ENCODE measurements at regions not wholly inside any gene's neighbourhood (a gene's known extent, or its start where the extent isn't known, plus 50 kb on each side); places are given as distances from the start of the nearest gene placed in this dataset.

DNA sequence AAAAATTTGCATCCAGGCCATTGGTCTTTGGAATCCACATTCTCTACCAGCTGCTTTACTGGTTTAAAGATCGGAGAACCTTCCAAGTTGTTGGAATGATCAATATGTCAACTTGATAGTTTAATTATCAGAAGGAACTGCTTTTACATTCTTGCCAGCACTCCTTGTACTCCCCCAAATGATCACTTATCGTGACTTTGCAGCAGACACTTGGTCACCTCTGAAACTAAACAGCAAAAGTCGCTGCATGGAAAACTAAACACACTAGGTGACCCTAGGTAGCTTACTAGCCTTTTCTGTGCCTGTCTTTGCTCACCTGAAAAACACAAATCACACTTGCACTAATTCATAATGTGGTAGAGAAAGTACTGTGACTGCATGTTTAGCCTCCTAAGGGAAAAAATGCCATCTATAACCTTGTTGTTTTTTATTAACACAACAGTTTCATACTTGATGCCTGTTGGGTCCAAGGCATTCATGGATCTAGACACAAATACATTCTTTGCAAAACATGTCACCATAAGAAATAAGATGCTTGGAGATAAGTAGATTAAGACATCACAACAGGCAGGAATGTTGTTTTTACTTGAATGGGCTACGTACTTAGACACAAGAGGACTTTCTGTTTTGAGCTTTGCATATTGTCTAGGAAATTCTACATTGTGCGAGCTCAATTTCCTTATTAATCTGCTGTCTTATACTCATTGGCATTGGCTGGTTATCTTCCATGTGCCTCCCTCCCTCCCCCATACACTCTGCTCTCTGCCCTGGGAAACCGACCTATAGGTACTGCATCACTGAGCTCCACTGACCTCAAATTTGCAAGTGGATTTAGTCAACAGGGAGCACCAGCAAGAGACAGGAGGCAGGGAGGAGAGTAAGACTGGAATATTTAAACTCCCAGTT is 219.1 kb upstream of the STK17B start:
- no peak for DNase-seq (ENCODE audit: low spot score)

DNA sequence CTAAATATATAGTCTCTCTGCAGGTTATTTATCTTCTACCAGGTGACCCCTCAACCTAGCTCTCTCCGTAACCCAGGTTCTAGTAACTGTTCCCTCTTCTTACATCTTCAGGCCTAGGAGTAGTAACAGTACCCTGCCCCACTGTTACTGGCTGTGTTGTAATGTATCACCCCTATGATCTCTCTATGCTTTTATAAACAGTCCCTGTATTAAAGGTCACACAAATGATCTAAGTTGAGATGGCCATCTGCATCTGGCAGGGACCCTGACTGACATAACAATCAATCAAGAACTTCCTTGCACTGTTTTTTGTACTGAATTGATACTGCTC is 219.7 kb upstream of the STK17B start:
- no peak for DNase-seq (ENCODE audit: low spot score)

DNA sequence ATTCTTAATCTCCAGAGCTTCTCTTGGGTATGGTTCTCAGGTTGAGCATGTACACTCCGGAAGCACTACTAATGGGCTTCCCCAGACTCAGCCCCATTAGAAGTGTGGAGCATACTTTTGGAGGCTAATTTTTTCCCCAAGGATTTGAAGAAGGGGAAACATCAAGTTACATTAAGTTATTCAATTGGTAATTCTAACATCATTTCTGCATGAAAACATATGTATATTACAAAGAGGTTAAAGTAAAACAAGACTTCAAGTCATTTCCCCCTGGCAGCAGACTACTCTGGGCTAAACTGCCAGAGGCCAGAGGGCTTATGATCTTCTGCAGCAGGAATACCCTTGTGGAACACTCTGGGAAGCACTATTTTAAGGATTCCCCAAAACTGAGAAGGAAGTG is 227.7 kb upstream of the STK17B start:
- DNase-seq (ENCODE audit: low spot score), result no peak

DNA sequence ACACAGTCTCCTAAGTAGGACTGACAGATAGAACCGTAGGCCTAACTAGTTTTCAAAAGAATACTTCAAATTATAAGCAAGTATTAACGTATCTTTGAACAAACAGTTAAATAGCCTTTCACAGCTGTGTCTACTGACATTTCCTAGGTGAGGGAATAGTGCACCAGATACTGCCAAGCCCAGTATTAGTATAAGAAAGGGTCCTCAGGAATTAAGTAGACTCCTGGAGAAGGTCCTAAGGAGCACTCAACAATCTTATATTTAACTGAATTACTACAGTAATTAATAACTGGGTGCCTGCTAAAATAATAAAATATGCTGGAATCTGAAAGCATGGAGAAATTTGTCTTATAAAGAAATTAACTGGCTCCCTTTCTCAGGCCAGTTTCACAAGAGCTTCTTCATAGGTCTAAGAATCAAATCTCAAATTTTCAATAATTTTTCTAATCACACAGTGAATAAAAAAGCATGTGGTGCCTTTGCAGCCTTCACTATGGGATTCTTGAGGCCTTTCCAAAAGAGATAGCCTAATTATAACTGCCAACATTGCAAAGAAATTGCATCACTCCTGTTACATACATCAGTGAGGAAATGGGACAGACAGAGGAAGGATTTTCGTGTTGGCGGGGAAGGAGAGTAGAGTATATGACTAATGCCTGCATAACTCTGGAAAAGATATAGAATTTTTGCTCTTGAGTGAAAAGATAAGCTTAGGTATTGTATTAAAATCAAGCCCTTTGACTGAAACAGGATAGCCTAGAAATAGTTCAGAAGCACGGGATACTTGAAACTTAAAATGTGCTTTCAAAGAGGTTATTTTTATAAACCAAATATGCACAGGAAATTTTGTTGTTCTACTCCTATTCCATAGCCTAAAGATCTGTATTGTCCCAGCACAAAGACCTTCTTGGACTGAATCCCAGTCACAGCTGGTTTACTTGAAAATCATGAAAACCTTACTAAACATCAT is 228.6 kb upstream of the STK17B start:
- peak; percentile 92 for DNase-seq (ENCODE audit: low spot score)

DNA sequence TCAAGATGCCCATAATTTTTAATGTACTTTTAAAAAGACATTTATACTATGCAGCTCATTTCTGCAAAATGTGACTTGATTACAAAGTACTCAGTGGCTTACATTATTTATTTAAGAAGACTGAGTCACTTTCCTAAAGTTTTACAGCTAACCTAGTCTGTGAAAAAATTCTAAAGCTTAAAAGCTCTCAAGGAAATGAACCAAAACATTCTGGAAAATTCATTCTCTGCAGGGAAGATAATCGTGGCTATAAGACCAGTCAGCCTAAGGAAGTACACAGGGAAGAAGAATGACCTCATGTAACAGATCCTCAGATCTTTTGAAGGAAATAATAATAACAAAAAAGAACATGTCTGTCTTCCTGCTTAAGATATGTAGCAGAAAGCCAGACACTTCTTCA is 232.1 kb upstream of the STK17B start:
- peak; percentile 43 for DNase-seq (ENCODE audit: low spot score)

DNA sequence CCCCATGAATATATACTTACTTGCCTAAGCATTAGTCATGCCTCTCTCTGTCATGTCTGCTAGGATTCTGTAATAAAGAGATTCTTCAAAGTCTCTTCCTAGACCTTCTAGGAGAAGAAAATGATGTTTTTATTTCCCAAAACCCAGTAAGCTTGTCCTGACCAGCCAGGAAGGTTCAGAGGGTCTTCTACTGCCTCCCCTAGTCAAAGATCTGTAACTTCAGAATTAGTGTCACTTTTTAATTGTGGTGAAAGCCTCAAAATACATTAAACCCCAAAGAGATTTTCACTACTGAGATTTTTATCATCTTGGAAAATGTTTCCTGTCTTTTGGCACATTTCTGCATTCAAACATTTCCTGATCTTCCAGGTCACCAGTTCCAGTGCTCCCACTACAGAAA is 232.9 kb upstream of the STK17B start:
- no peak for DNase-seq (ENCODE audit: low spot score)

DNA sequence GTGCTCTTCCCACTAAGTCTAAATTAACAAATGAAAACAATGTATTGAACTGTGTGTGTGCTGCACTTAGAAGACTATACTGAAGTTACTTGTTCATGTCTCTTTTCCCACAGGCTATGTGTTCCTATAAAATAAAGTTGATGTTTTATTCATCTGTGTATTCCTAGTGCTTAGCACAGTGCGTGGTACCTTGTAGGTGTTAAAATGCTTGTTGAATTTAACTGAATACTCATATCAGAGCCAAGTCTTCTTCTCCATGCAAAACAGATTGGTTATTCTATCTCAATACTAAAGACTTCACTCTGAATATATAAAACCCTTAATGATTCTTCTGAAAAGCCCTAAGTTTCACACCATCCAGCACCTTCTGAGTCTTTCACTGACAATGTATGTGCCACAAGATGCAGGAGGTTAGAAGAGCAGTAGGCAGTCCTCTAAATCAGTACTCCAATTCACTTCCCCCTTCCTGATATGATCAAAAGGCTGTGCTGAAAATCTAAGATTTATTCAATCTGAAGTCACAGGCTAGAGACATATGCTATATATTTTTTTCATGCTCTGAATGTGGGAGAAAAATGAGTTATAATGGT is 231.7 kb upstream of the CCDC150 start:
- DNase-seq (ENCODE audit: low spot score), result no peak

DNA sequence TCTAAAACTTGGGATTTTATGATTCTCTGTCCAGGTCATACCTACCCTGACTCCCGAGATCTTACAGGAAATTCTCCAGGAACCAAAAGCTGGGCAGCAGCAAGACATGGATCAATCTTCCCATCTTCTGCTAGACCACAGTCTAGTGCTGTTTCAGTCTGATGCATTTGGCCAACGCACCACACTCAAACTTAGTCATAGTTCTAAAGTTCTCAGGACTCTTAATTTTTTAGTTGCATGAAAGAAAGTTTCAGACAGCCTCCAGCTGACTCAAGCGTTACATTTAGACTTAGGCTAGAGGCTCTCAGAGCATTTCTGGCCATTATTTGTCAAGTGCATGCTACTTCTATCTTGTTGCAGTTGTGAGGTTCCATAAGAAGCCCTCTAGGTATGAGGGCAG is 230.1 kb upstream of the CCDC150 start:
- DNase-seq (ENCODE audit: low spot score), result no peak

DNA sequence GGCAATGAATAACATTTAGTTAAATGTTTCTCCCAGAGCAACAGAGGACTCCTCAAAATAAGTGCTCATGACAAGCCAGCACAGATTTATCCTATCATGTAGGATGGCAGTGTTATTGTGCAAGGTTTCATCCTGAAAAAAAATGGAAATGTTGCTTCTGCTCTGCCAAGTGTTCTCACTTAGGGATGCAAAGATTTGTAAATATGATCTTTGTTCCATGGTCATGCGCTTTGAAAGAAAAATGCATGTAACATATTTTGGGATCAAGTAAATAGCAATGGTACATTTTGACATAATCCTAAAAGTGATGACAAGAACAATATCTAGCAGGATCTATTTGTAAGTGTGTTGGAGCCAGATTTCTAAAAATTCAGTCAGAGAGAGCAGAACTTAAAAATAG is 229.5 kb upstream of the CCDC150 start:
- no peak for DNase-seq (ENCODE audit: low spot score)

DNA sequence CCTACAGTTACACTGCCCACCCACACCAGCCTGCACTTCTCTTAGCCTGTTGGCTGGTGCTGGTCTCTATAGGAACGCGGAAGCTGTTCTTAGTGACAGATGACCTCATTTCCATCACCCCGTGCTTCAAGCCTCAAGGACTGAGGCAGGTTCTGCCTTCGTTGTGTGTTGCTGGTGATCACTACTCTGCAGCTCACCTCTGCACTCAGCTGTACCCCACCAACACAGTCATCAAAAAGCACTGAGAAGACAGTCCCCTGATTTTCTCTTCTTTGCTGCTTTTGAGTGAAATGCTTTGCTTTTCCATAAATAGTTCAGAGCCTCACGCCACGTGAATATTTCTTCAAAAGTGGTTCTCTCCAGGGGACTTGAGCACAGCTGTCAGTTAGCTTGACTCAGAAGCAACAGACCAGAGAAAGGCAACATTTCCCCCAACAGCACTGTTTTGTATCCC is 225.7 kb upstream of the CCDC150 start:
- DNase-seq (ENCODE audit: low spot score), result no peak

DNA sequence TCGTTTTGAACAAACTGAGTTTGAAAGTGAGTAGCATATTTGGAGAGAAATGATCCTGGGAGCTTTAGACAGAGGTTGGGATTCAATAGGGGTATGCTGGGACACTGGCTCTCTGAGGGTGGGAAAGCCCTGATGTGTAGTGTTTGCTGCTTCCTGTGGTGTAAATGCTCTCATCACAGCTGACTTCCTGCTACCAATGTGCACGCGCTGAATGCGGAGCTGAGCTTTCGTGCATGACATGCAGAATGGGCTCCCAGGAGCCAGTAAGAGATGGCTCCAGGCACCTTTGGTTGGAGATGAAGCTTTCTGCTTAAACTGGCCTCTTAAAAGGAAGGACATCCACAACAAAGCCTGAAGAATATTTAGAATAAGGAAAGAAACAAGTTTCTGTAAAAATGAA is 224.1 kb upstream of the CCDC150 start:
- DNase-seq (ENCODE audit: low spot score), result no peak

DNA sequence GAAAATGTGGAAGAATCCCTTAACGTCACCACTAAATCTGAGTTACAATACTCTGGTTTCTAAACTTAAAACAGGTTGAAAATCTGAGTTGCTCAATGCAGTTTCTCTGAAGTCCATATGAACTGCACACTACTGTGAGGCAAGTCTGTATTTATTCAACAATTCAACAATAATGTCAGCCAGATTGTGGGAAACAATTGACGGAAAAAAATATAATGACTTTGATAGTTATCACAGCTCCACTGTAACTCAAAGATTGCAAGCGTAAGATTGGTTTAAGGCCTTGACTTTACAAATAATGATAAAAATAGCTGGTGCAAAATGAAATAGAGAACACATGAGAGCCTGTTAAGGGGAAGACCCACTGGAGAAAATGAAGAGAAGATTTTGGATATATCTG is 219.4 kb upstream of the CCDC150 start:
- no peak for DNase-seq (ENCODE audit: low spot score)

DNA sequence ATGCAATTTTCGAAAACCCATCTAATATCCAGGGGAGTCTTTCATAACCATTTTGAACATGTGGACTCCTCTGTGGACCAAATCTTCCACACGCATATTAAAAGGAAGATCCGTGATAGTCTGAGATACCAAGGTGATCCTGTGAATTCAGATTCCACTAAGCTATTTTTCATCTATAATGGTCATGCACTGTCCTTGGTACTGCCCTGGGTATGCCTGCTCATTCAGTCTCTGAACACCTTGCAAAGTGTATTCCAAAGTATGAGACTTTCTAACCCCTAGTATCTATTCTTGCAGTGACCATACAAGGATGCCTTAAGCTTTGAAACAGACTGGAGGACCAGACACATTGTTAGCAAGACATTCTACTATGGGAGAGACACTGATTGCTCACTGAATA is 217.6 kb upstream of the CCDC150 start:
- no peak for DNase-seq (ENCODE audit: low spot score)

DNA sequence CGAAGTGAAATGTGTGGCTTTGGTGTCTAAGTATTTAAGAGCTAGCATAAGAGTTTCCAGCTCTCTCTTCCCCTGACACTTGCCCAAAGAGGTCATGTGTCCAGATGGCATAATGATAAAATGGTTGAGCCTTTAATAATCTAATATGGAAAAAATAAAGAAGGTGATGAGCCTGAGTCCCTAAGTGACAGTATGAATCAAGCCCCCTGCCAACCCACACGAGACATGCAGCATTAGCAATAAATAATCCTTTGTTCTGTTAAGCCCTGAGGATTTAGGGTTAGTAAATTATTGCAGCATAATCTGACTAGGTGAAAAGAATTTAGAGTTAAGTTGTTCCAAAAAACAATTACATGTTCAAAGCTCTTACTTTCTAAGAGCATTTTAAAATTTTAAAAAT is 217.2 kb upstream of the CCDC150 start:
- DNase-seq (ENCODE audit: low spot score), result no peak

DNA sequence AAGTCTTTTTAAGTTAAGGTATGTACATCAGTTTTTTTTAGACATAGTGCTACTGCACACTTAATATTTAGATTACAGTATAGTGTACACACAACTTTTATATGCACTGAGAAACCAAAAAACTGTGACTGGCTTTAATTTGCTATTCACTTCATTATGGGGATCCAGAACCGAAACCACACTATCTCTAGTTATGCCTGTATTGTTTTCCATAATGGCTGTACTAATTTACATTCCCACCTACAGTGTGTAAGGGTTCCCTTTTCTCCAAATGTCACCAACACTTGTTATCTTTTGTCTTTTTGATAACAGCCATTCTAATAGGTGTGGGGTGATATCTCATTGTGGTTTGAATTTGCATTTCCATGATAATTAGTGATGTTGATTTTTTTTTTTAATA is 213.4 kb upstream of the CCDC150 start:
- no peak for DNase-seq (ENCODE audit: low spot score)

DNA sequence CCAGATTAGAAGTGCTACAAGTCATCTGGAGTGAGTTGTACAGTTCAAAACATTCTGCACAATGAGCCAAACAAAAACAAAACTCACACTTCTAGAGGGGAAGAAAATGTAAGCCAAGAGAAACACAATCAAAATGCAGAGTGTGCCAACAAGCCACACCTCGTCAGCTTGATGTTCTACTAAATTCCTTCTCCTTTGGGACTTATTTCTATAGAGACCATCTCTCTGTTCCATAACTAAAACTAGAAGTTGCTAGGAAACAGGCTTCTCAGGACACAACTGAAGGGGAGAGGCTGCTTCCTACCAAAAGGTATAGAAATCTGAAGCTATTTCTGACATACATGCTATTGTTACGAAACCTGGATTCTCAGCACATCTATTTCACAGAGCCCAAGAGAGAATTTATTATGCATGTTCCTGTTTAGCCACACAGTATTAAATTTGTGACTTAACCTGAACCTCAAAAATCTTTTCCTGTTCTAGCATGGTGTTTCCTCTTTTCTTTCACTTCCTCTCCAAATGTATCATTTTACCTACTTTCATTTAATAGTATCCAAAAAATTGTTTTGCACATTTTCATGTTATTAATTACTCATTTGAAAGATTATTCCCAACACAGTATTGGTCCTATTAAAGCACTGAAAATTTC is 211.4 kb upstream of the CCDC150 start:
- DNase-seq (ENCODE audit: low spot score), result no peak

DNA sequence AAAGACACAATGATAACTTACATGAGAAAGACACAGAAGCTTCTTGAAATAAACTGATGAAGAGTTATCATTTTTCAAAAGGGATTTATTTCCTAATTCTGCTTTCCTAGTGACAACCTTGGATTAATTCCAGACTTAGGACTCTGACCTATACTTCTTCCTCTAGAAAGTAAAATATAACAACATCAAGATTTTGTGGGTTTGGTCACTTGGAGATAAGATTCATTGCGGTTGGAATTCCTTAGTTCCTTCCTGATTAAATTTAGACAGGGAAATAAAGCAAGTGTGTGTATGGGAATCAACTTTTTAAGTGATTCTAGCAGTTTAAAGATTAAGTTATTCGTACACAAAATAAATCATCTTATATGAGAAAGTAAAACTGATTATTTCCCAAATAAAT is 208.4 kb upstream of the CCDC150 start:
- peak; percentile 61 for DNase-seq (ENCODE audit: low spot score)

DNA sequence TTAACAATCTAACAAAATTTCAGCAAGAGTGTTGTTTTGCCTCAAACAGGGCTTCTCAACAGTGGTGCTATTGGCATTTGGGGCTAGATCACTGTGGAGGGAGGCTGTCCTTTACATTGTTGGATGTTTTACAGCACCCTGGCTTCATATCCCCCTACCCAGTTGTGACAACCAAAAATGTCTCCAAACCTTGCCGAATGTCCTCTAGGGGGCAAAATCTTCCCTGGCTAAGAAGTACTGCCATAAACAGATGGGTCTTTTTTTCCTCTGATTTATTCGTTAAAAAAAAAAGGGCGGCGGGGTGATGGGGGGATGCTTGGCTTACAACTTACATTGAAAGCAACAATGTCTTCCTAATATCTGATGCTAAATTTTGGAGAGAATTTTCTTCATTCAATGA is 207.6 kb upstream of the CCDC150 start:
- DNase-seq (ENCODE audit: low spot score), result no peak

DNA sequence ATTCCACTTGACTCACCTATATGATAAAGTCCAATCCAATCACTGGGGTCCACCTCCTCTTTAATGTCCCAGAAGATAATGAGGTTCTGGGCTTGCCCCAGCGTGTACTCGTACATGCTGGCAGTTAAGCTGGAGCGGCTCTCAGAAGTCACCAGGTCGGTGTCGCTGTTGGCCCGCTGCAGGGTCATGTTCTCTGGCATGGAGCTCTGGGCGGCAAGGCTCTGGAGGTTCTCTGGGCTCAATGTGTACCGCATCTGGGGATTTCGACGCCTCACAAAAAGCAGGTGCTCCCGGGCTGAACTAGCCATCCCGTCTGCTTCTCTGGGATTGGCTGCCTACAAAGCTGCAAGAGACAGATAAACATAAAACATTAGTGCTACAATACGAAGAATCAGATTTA is 206.4 kb upstream of the CCDC150 start:
- no peak for DNase-seq (ENCODE audit: low spot score)

DNA sequence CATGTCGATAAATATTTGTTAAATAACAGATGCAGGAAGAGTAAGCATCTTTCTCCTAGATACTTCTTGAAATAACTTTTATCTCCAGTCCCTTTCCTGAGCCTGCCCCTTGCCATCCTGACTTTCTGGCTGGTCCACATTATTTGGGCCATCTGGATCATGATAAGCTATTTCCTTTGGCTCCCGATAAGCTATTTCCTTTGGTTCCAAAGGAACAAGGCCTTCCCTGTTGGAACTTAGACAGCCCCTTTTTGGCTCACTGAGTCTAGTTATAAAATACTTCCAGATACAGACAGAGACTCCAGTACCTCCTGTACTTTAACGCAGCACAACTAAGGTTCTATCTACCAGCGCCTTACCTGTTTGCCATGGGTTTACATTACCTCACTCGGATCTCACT is 205.3 kb upstream of the CCDC150 start:
- no peak for DNase-seq (ENCODE audit: low spot score)

DNA sequence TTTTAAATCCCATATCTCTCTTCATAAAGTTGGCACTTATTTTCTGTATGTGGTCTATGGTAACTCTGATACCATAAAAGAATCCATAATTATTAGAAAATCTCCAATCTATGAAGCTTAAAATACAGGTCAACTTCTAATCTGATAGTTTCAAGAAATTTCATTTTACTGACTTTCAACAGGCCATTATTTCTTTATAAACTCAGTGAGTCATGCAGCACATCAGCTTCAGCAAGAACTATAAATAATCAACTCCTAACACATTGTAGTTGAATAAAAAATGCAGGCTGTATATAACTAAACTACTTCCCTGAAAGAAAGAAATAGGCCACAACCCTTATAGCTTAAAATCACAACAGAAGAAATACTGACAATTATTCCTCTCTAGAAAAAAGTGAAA is 204.3 kb upstream of the CCDC150 start:
- peak; percentile 7 for DNase-seq (ENCODE audit: low spot score)

DNA sequence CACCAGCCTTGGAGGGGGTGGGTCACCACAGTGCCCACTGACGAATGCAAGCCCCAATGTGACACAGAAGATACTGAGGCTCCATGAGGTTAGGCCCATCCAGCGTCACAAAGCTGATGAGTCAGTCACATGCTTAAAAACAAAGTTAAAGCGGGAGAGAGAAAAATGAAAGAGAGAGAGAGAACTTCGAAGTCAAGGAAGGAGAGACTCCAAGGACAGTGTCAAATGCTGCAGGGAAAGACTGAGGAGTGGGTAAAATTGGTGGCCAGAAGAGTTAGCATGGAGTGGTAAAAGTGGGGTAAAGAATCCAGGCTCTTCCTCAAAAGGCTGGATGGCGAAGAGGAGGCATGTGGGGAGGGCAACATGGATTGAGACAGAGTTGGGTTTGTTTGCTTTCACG is 201.9 kb upstream of the CCDC150 start:
- DNase-seq (ENCODE audit: low spot score), result no peak

Data from A172 (cell line).